ENCODE measurements at regions not wholly inside any gene's neighbourhood (a gene's known extent, or its start where the extent isn't known, plus 50 kb on each side); places are given as distances from the start of the nearest gene placed in this dataset.
"Not testable (repeated sequence)": the region's sequence is repeated elsewhere in the genome, so short reads cannot be mapped to it uniquely, and the experiment has no call there.

GRCh38 chr13:20305587-20305986, 73.5 kb upstream of the GJB6 start:
- Histone ChIP-seq H3K4me3 (replicated peaks in 1 of 3; ENCODE audit: low read depth in 2 of 3, low read length in 3 of 3) (no peak overlapping the region), H3K9ac (ENCODE audit: insufficient read depth, low read length, poor library complexity, severe bottlenecking) (no peak overlapping the region), H3K27me3 (ENCODE audit: control insufficient read depth in 2 of 2, insufficient read depth in 2 of 2, low read length in 2 of 2) (peaks cover 22 to 40% of the 10 kb centered on the region in 2 donors), H2AFZ (ENCODE audit: insufficient read depth, low read depth, low read length, poor library complexity, severe bottlenecking) (no peak overlapping the region), H3K79me2 (ENCODE audit: insufficient read depth, low read length) (no peaks in the 10 kb centered on the region), H3K36me3 (replicated peaks in 1 of 2; ENCODE audit: control insufficient read depth in 1 of 2, insufficient read depth in 2 of 2, low read length in 2 of 2) (no peaks in the 10 kb centered on the region), H3K4me2 (replicated peaks; ENCODE audit: extremely low read depth, low read length, poor library complexity, severe bottlenecking) (no peak overlapping the region), H3K4me1 (ENCODE audit: control insufficient read depth in 1 of 2, insufficient read depth in 2 of 2, low read length in 2 of 2) (peaks cover 9% of the 10 kb centered on the region in 2 donors), H4K20me1 (ENCODE audit: insufficient read depth, low read length) (no peaks in the 10 kb centered on the region), H3K27ac (ENCODE audit: low read depth in 1 of 2, low read length in 2 of 2) (no peak overlapping the region), H3K9me3 (replicated peaks in 1 of 2; ENCODE audit: control insufficient read depth in 1 of 2, insufficient read depth in 1 of 2, low read length in 2 of 2) (peaks cover 8 to 9% of the 10 kb centered on the region in 2 donors)
- Mint-ChIP-seq H3K27ac (no peak overlapping the region), H3K4me1 (peaks cover 9% of the 10 kb centered on the region), H3K36me3 (peaks cover 0 to 6% of the 10 kb centered on the region in 2 donors), H3K9me3 (peaks cover 3 to 23% (median 19%) of the 10 kb centered on the region in 7 donors), H3K4me3 (no peak overlapping the region), H3K27me3 (ENCODE audit: low read depth in 3 of 3) (peaks cover 34 to 44% (median 35%) of the 10 kb centered on the region in 3 donors)
- no peak for DNase-seq
- intact Hi-C loops (cut with micrococcal nuclease), result no loop called here
- WGBS (ENCODE audit: insufficient coverage), result 67% methylated on average over 1 of the region's 2 CpGs
- TF ChIP-seq CTCF (IDR thresholded peaks at IDR 0.05), result no peak

- H3K27ac Mint-ChIP-seq; DNase-seq; H3K9ac ChIP-seq (ENCODE audit: insufficient read depth, low read length, poor library complexity, severe bottlenecking); intact Hi-C loops (cut with micrococcal nuclease); H2AFZ ChIP-seq (ENCODE audit: insufficient read depth, low read depth, low read length, poor library complexity, severe bottlenecking); H3K36me3 Mint-ChIP-seq; H3K9me3 ChIP-seq (replicated peaks in 1 of 2; ENCODE audit: control insufficient read depth in 1 of 2, insufficient read depth in 1 of 2, low read length in 2 of 2); H3K4me3 Mint-ChIP-seq; H3K36me3 ChIP-seq (replicated peaks in 1 of 2; ENCODE audit: control insufficient read depth in 1 of 2, insufficient read depth in 2 of 2, low read length in 2 of 2); H3K4me2 ChIP-seq (replicated peaks; ENCODE audit: extremely low read depth, low read length, poor library complexity, severe bottlenecking); H3K27ac ChIP-seq (ENCODE audit: low read depth in 1 of 2, low read length in 2 of 2); H3K4me3 ChIP-seq (replicated peaks in 1 of 3; ENCODE audit: low read depth in 2 of 3, low read length in 3 of 3); H3K79me2 ChIP-seq (ENCODE audit: insufficient read depth, low read length); H3K4me1 ChIP-seq (ENCODE audit: control insufficient read depth in 1 of 2, insufficient read depth in 2 of 2, low read length in 2 of 2); H3K4me1 Mint-ChIP-seq; H4K20me1 ChIP-seq (ENCODE audit: insufficient read depth, low read length): not testable (repeated sequence)
- peaks cover 3 to 23% (median 18%) of the 10 kb centered on the region in 7 donors for H3K9me3 Mint-ChIP-seq
- peaks cover 25 to 55% of the 10 kb centered on the region in 2 donors for H3K27me3 ChIP-seq (ENCODE audit: control insufficient read depth in 2 of 2, insufficient read depth in 2 of 2, low read length in 2 of 2)
- WGBS (ENCODE audit: insufficient coverage), result no CpG with 5 or more reads among the region's 4 CpGs
- peaks cover 48 to 59% (median 48%) of the 10 kb centered on the region in 3 donors for H3K27me3 Mint-ChIP-seq (ENCODE audit: low read depth in 3 of 3)
Measured at GRCh38 chr13:20304061-20304460, 71.9 kb upstream of the GJB6 start.

Measured in CD14-positive monocyte (primary cell).